ENCODE measurements at regions not wholly inside any gene's neighbourhood (a gene's known extent, or its start where the extent isn't known, plus 50 kb on each side); places are given as distances from the start of the nearest gene placed in this dataset.

GRCh38 chr2:122516775-122517174, 761.3 kb downstream of the TSN start:
- TF ChIP-seq, protein P1, sequence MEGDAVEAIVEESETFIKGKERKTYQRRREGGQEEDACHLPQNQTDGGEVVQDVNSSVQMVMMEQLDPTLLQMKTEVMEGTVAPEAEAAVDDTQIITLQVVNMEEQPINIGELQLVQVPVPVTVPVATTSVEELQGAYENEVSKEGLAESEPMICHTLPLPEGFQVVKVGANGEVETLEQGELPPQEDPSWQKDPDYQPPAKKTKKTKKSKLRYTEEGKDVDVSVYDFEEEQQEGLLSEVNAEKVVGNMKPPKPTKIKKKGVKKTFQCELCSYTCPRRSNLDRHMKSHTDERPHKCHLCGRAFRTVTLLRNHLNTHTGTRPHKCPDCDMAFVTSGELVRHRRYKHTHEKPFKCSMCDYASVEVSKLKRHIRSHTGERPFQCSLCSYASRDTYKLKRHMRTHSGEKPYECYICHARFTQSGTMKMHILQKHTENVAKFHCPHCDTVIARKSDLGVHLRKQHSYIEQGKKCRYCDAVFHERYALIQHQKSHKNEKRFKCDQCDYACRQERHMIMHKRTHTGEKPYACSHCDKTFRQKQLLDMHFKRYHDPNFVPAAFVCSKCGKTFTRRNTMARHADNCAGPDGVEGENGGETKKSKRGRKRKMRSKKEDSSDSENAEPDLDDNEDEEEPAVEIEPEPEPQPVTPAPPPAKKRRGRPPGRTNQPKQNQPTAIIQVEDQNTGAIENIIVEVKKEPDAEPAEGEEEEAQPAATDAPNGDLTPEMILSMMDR (IDR thresholded peaks at IDR 0.05) = no peak
- TF ChIP-seq EZH2phosphoT487 (IDR thresholded peaks at IDR 0.05) (no peak), EZH2 (IDR thresholded peaks at IDR 0.05) (no peak)

Data from neural progenitor cell (in vitro differentiated cells).